H1 (cell line): ENCODE measurements at regions not wholly inside any gene's neighbourhood (a gene's known extent, or its start where the extent isn't known, plus 50 kb on each side); places are given as distances from the start of the nearest gene placed in this dataset.

Source experiments
- CTCF ChIA-PET: fragments of 300-600 bp; sonication (Branson Sonifier 250); formaldehyde crosslinking; loops from one replicate; lab custom pipeline; 2021; ENCODE audit not compliant: partially characterized antibody; lab: Charles Lee
- POLR2A ChIA-PET: fragments of 300-600 bp; sonication (Branson Sonifier 250); formaldehyde crosslinking; loops from one replicate; lab custom pipeline; 2021; ENCODE audit warnings: inconsistent platforms; ENCODE audit not compliant: partially characterized antibody; lab: Charles Lee
- DNase-seq, 2 experiments: peaks; one replicate each; pipeline versions ENCODE4 v3.0.0 to v3.0.0-alpha.2; 2010 to 2022; ENCODE audit warnings: low spot score in 2 of 2, low read depth in 1 of 2, mixed read lengths in 1 of 2
- FAIRE-seq: peaks from 2 replicates; lab custom pipeline; 2011; peaks lifted over from hg19 to GRCh38; lab: Jason Lieb, UNC
- H2AFZ ChIP-seq: 2 replicates; pipeline ENCODE4 v1.8.1; 2012; ENCODE audit warnings: low read length, inconsistent platforms
- H2AK5ac ChIP-seq: 2 replicates; pipeline ENCODE4 v1.6.1; 2013; ENCODE audit warnings: low read depth, low read length
- H2BK120ac ChIP-seq: replicated peaks from 2 replicates; pipeline ENCODE3; 2013; ENCODE audit warnings: low read depth, low read length, inconsistent platforms
- H2BK12ac ChIP-seq: 2 replicates; pipeline ENCODE4 v1.6.1; 2013; ENCODE audit warnings: low read depth, low read length
- H2BK15ac ChIP-seq: 2 replicates; pipeline ENCODE4 v1.6.1; 2013; ENCODE audit warnings: low read length
- H2BK20ac ChIP-seq: 2 replicates; pipeline ENCODE4 v1.6.1; 2013; ENCODE audit warnings: low read length
- H2BK5ac ChIP-seq: 2 replicates; pipeline ENCODE4 v1.6.1; 2013; ENCODE audit warnings: low read depth, low read length
- H3K14ac ChIP-seq: 2 replicates; pipeline ENCODE4 v1.6.1; 2013; ENCODE audit warnings: inconsistent platforms; ENCODE audit not compliant: insufficient read length
- H3K18ac ChIP-seq: 2 replicates; pipeline ENCODE4 v1.6.1; 2013; ENCODE audit warnings: low read length; ENCODE audit errors: extremely low read depth
- H3K23ac ChIP-seq: 2 replicates; pipeline ENCODE4 v1.6.1; 2013; ENCODE audit warnings: inconsistent platforms; ENCODE audit not compliant: insufficient read length
- H3K23me2 ChIP-seq: 2 replicates; pipeline ENCODE4 v1.6.1; 2013; ENCODE audit warnings: low read depth, low read length
- H3K27ac ChIP-seq: 2 replicates; pipeline ENCODE4 v1.6.1; 2011; ENCODE audit warnings: low read depth, low read length, inconsistent platforms
- H3K27me3 ChIP-seq, 4 experiments: replicated peaks in 1 of 4; 1 replicate in 1 of 4; 2 replicates in 3 of 4; pipeline versions ENCODE4 v1.6.1 to v1.8.1; 2011 to 2013; ENCODE audit warnings: low read length in 3 of 4, mild to moderate bottlenecking in 3 of 4, inconsistent platforms in 2 of 4, mixed read lengths in 2 of 4, moderate library complexity in 1 of 4; ENCODE audit not compliant: control insufficient read depth in 3 of 4, insufficient read depth in 3 of 4; ENCODE audit errors: extremely low read depth in 1 of 4
- H3K36me3 ChIP-seq, 4 experiments: 2 replicates each; pipeline versions ENCODE4 v1.6.1 to v1.8.1; 2011 to 2013; ENCODE audit warnings: mild to moderate bottlenecking in 4 of 4, low read length in 3 of 4, moderate library complexity in 2 of 4, control low read depth in 1 of 4, inconsistent platforms in 1 of 4; ENCODE audit not compliant: insufficient read depth in 4 of 4, control insufficient read depth in 2 of 4
- H3K4ac ChIP-seq: replicated peaks from 2 replicates; pipeline ENCODE3; 2013; ENCODE audit warnings: low read length, low read depth, mixed read lengths, inconsistent platforms; ENCODE audit not compliant: insufficient read length
- H3K4me1 ChIP-seq, 4 experiments: replicated peaks in 1 of 4; 1 replicate in 1 of 4; 2 replicates in 3 of 4; pipeline versions ENCODE4 v1.6.1 to v1.8.1; 2011 to 2013; ENCODE audit warnings: low read length in 3 of 4, inconsistent platforms in 2 of 4, mixed read lengths in 1 of 4; ENCODE audit not compliant: insufficient read depth in 4 of 4, control insufficient read depth in 3 of 4
- H3K4me2 ChIP-seq, 2 experiments: 2 replicates each; pipeline versions ENCODE4 v1.6.1 to v1.8.1; 2011 to 2013; ENCODE audit warnings: low read depth in 2 of 2, low read length in 2 of 2, control low read depth in 1 of 2, inconsistent platforms in 1 of 2, mild to moderate bottlenecking in 1 of 2; ENCODE audit not compliant: insufficient read depth in 1 of 2
- H3K4me3 ChIP-seq, 4 experiments: fragments of 200-600, 300-600 bp in 1 of 4; sonication (generic), shearing (Covaris generic), sonication (Bioruptor Twin) in 1 of 4; 2 replicates each; pipeline versions ENCODE4 v1.5.1 to v1.8.1; 2011 to 2016; ENCODE audit warnings: low read length in 4 of 4, low read depth in 3 of 4, control low read depth in 2 of 4, inconsistent platforms in 2 of 4, mild to moderate bottlenecking in 2 of 4, mixed read lengths in 1 of 4, moderate library complexity in 1 of 4; ENCODE audit not compliant: insufficient read depth in 2 of 4; ENCODE audit errors: extremely low read depth in 1 of 4
- H3K56ac ChIP-seq: replicated peaks from 2 replicates; pipeline ENCODE3; 2013; ENCODE audit warnings: low read depth, mild to moderate bottlenecking, mixed read lengths, low read length, inconsistent platforms; ENCODE audit not compliant: insufficient read length
- H3K79me1 ChIP-seq: 2 replicates; pipeline ENCODE4 v1.6.1; 2013; ENCODE audit warnings: low read depth, low read length, control low read depth
- H3K79me2 ChIP-seq, 2 experiments: 2 replicates each; pipeline versions ENCODE4 v1.6.1 to v1.8.1; 2012 to 2013; ENCODE audit warnings: low read length in 2 of 2, mild to moderate bottlenecking in 2 of 2, inconsistent platforms in 1 of 2; ENCODE audit not compliant: insufficient read depth in 2 of 2, control insufficient read depth in 1 of 2
- H3K9ac ChIP-seq, 4 experiments: replicated peaks in 1 of 4; 1 replicate in 1 of 4; 2 replicates in 3 of 4; pipeline versions ENCODE4 v1.6.1 to v1.8.1; 2011 to 2013; ENCODE audit warnings: low read depth in 3 of 4, low read length in 3 of 4, control low read depth in 2 of 4, mild to moderate bottlenecking in 2 of 4, moderate library complexity in 2 of 4, inconsistent platforms in 1 of 4; ENCODE audit errors: extremely low read depth in 1 of 4
- H3K9me3 ChIP-seq, 2 experiments: 2 replicates each; pipeline versions ENCODE4 v1.6.1 to v1.8.1; 2012 to 2013; ENCODE audit warnings: mild to moderate bottlenecking in 2 of 2, moderate library complexity in 2 of 2, control low read depth in 1 of 2, inconsistent platforms in 1 of 2, low read depth in 1 of 2, low read length in 1 of 2, mixed read lengths in 1 of 2; ENCODE audit not compliant: insufficient read depth in 2 of 2
- H4K20me1 ChIP-seq, 2 experiments: replicated peaks in 1 of 2; 2 replicates each; pipeline versions ENCODE3 to v1.8.1; 2011 to 2013; ENCODE audit warnings: inconsistent platforms in 2 of 2, low read length in 2 of 2, mild to moderate bottlenecking in 1 of 2; ENCODE audit not compliant: insufficient read depth in 2 of 2, control insufficient read depth in 1 of 2
- H4K5ac ChIP-seq: 2 replicates; pipeline ENCODE4 v1.6.1; 2013; ENCODE audit warnings: low read length, low read depth, mixed read lengths, inconsistent platforms; ENCODE audit not compliant: insufficient read length
- H4K8ac ChIP-seq: 2 replicates; pipeline ENCODE4 v1.8.0; 2013; ENCODE audit warnings: mild to moderate bottlenecking, moderate library complexity, low read length, inconsistent platforms; ENCODE audit not compliant: insufficient read depth; ENCODE audit errors: extremely low read depth
- H4K91ac ChIP-seq: replicated peaks from 2 replicates; pipeline ENCODE3; 2013; ENCODE audit warnings: low read length, mixed read lengths, inconsistent platforms; ENCODE audit not compliant: insufficient read length
- ASH2L ChIP-seq: fragments of 200-600, 300-600 bp; sonication (generic); IDR thresholded peaks from one replicate; pipeline ENCODE4 v1.7.1; 2017; ENCODE audit warnings: low read length
- CEBPB ChIP-seq: IDR thresholded peaks from 2 replicates; pipeline ENCODE4 v1.6.1; 2012; ENCODE audit warnings: low read depth, low read length
- CTBP2 ChIP-seq: IDR thresholded peaks from 2 replicates; pipeline ENCODE4 v1.7.0; 2011; ENCODE audit warnings: borderline replicate concordance, mild to moderate bottlenecking, moderate library complexity, mixed read lengths, low read length; ENCODE audit not compliant: insufficient read depth, insufficient read length
- JUN ChIP-seq: IDR thresholded peaks from 2 replicates; pipeline ENCODE4 v1.6.1; 2011; ENCODE audit warnings: low read depth, mild to moderate bottlenecking, improper control_type of control experiment, low read length
- KDM1A ChIP-seq: fragments of 200-600, 300-600 bp; sonication (generic); IDR thresholded peaks from 2 replicates; pipeline ENCODE4 v1.7.1; 2016; ENCODE audit warnings: mild to moderate bottlenecking, low read length, borderline replicate concordance
- KDM4A ChIP-seq: IDR thresholded peaks from one replicate; pipeline ENCODE4 v1.7.1; 2012; ENCODE audit warnings: low read depth, mild to moderate bottlenecking, moderate library complexity, low read length, inconsistent platforms; ENCODE audit not compliant: severe bottlenecking
- RAD21 ChIP-seq, 2 experiments: IDR thresholded peaks in 1 of 2; conservative IDR thresholded peaks in 1 of 2; 2 replicates each; pipeline ENCODE4 v1.6.1; 2011; ENCODE audit warnings: low read depth in 2 of 2, low read length in 2 of 2, improper control_type of control experiment in 1 of 2, inconsistent platforms in 1 of 2, mild to moderate bottlenecking in 1 of 2, moderate library complexity in 1 of 2
- SIX5 ChIP-seq: IDR thresholded peaks from 2 replicates; pipeline ENCODE4 v1.6.1; 2011; ENCODE audit warnings: mild to moderate bottlenecking, low read depth, low read length
- SUZ12 ChIP-seq: fragments of 200-600 bp; sonication (generic); IDR thresholded peaks from 2 replicates; pipeline ENCODE4 v1.6.1; 2012; ENCODE audit warnings: mild to moderate bottlenecking, inconsistent platforms, low read length, moderate library complexity, mixed read lengths
- ZNF274 ChIP-seq: IDR thresholded peaks from 2 replicates; pipeline ENCODE4 v1.7.0; 2012; ENCODE audit warnings: low read length, borderline replicate concordance; ENCODE audit errors: extremely low read depth
- WGBS, 2 experiments: shearing (Covaris generic) in 1 of 2; methylation state at CpG; one replicate each; pipeline versions ENCODE4 v1.1.6 to v1.1.7; 2013 to 2015; ENCODE audit warnings: low lambda C conversion rate in 2 of 2, mixed read lengths in 2 of 2, inconsistent platforms in 1 of 2, low coverage in 1 of 2, missing lambda C conversion rate in 1 of 2; ENCODE audit not compliant: insufficient replicate concordance in 2 of 2, insufficient coverage in 1 of 2, insufficient read length in 1 of 2; ENCODE audit errors: extremely low coverage in 1 of 2, missing lambda C conversion rate in 1 of 2; 5-methylcytosine and 5-hydroxymethylcytosine counted together

DNA sequence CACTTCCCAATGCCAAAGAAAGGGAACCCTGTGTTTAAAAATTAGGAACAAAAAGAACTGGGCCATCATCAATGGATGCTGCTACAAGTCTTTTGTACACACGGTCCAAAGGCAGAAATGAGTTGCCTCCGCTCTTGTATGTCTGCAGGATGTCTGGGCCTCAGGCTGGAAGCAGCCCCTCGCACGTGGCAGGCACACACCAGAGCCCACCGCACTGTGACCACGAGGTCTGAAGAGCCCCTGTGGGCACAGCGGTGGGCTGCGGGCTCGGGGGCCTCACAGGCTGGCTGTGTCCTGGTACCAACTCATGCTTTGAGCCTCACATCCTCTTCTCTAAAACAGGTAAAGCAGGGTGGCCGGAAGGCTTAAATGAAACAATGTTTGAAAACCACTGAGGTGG, 309.3 kb downstream of the C16orf95 start:
- H3K9ac ChIP-seq = no peak overlapping the region
- H3K4me3 ChIP-seq = no peak overlapping the region
- no peaks in the 10 kb centered on the region for H3K4me1 ChIP-seq
- H3K4me2 ChIP-seq = no peak overlapping the region
- H2BK120ac ChIP-seq = no peak overlapping the region
- WGBS, 2 experiments = 97% methylated on average over 10 of the region's 10 CpGs; no CpG with 5 or more reads in 1 of the 2 experiments
- no peak for FAIRE-seq
- TF ChIP-seq SIX5 = no peak
- TF ChIP-seq KDM1A = no peak
- no peak for TF ChIP-seq CTBP2
- TF ChIP-seq SUZ12 = no peak
- TF ChIP-seq ASH2L = no peak
- no peak for TF ChIP-seq RAD21 (IDR thresholded peaks at IDR 0.05 in 1 of 2, conservative IDR thresholded peaks at IDR 0.05 in 1 of 2; ENCODE audit: low read depth in 2 of 2, low read length in 2 of 2)
- no peak for TF ChIP-seq CEBPB
- TF ChIP-seq KDM4A = no peak
- TF ChIP-seq JUN = no peak
- no peak for TF ChIP-seq ZNF274
- CTCF ChIA-PET = interaction anchor here (0.9 to 1.6 kb wide), 2 partner anchors 27 to 182 kb away, joined by 3 read pairs; no protein-coding TSS in a partner anchor
- no peak overlapping the region for H4K91ac ChIP-seq
- POLR2A ChIA-PET = interaction anchor here (0.6 to 1.1 kb wide), 2 partner anchors 10 to 55 kb away, joined by 3 read pairs; no protein-coding TSS in a partner anchor
- H2BK20ac ChIP-seq = no peak overlapping the region
- H3K23ac ChIP-seq = no peak overlapping the region
- DNase-seq = no peak
- H3K79me2 ChIP-seq = no peaks in the 10 kb centered on the region
- no peaks in the 10 kb centered on the region for H3K23me2 ChIP-seq
- H2AFZ ChIP-seq = no peak overlapping the region
- H3K56ac ChIP-seq = no peak overlapping the region
- no peaks in the 10 kb centered on the region for H3K79me1 ChIP-seq
- no peak overlapping the region for H4K8ac ChIP-seq
- H4K5ac ChIP-seq = no peak overlapping the region
- peaks cover 13 to 19% of the 10 kb centered on the region in 2 experiments for H3K9me3 ChIP-seq
- no peaks in the 10 kb centered on the region; a peak in 1 of 8 replicates for H3K36me3 ChIP-seq
- no peak overlapping the region for H3K27ac ChIP-seq
- H2BK5ac ChIP-seq = no peak overlapping the region
- H4K20me1 ChIP-seq = no peaks in the 10 kb centered on the region
- no peak overlapping the region for H2BK12ac ChIP-seq
- H3K27me3 ChIP-seq = no peaks in the 10 kb centered on the region
- H3K14ac ChIP-seq = no peak overlapping the region
- no peak overlapping the region for H3K4ac ChIP-seq
- no peak overlapping the region for H2BK15ac ChIP-seq
- H2AK5ac ChIP-seq = no peak overlapping the region
- H3K18ac ChIP-seq = no peak overlapping the region
